OCI-LY1 (cell line): ENCODE measurements at regions not wholly inside any gene's neighbourhood (a gene's known extent, or its start where the extent isn't known, plus 50 kb on each side); places are given as distances from the start of the nearest gene placed in this dataset.

ENCODE experiments used
- H2AFZ ChIP-seq: fragments of 200-600 bp; sonication (generic), shearing (Covaris generic); 2 replicates; pipeline ENCODE4 v1.6.0; 2014; ENCODE audit warnings: antibody characterized with exemption, mild to moderate bottlenecking, low read length
- H3F3A ChIP-seq: fragments of 200-600 bp; sonication (generic), shearing (Covaris generic); 2 replicates; pipeline ENCODE4 v1.6.0; 2014; ENCODE audit warnings: mild to moderate bottlenecking, antibody characterized with exemption, low read length, moderate library complexity; ENCODE audit not compliant: insufficient read depth
- H3K27ac ChIP-seq: fragments of 200-600 bp; sonication (generic); 2 replicates; pipeline ENCODE4 v1.5.1; 2014; ENCODE audit warnings: low read length, mixed run types, mild to moderate bottlenecking, low read depth; ENCODE audit not compliant: poor library complexity, severe bottlenecking
- H3K27me3 ChIP-seq: fragments of 200-600 bp; sonication (generic); 2 replicates; pipeline ENCODE4 v1.6.0; 2014; ENCODE audit warnings: antibody characterized with exemption, mild to moderate bottlenecking, low read length, moderate library complexity; ENCODE audit not compliant: insufficient read depth
- H3K36me3 ChIP-seq: fragments of 200-600 bp; sonication (generic); 2 replicates; pipeline ENCODE4 v1.6.1; 2014; ENCODE audit warnings: mild to moderate bottlenecking, antibody characterized with exemption, low read length, moderate library complexity, mixed read lengths; ENCODE audit not compliant: insufficient read depth
- H3K4me1 ChIP-seq: fragments of 200-600 bp; sonication (generic); 2 replicates; pipeline ENCODE4 v1.5.1; 2014; ENCODE audit warnings: mild to moderate bottlenecking, low read length, moderate library complexity; ENCODE audit not compliant: insufficient read depth, severe bottlenecking
- H3K4me2 ChIP-seq: fragments of 200-600 bp; sonication (generic), shearing (Covaris generic); 2 replicates; pipeline ENCODE4 v1.6.1; 2014; ENCODE audit warnings: low read length
- H3K4me3 ChIP-seq: fragments of 200-600 bp; sonication (generic); 2 replicates; pipeline ENCODE4 v1.5.1; 2014; ENCODE audit warnings: low read length, low read depth, mild to moderate bottlenecking, mixed read lengths; ENCODE audit not compliant: poor library complexity, severe bottlenecking
- H3K79me2 ChIP-seq: fragments of 200-600 bp; shearing (Covaris generic); 2 replicates; pipeline ENCODE4 v1.6.1; 2016; ENCODE audit warnings: mixed run types, low read length, mixed read lengths; ENCODE audit not compliant: insufficient read depth
- H3K9ac ChIP-seq: fragments of 200-600 bp; sonication (generic), shearing (Covaris generic); 2 replicates; pipeline ENCODE4 v1.6.1; 2014; ENCODE audit warnings: mild to moderate bottlenecking, low read length, mixed read lengths
- H3K9me2 ChIP-seq: fragments of 200-600 bp; sonication (generic), shearing (Covaris generic); 2 replicates; pipeline ENCODE4 v1.6.1; 2014; ENCODE audit warnings: low read depth, mild to moderate bottlenecking, low read length, mixed read lengths
- H3K9me3 ChIP-seq: fragments of 200-600 bp; shearing (Covaris generic); 2 replicates; pipeline ENCODE4 v1.6.1; 2014; ENCODE audit warnings: low read length, mixed read lengths
- H4K20me1 ChIP-seq: fragments of 200-600 bp; sonication (generic), shearing (Covaris generic); 2 replicates; pipeline ENCODE4 v1.6.0; 2016; ENCODE audit warnings: mild to moderate bottlenecking, low read length; ENCODE audit not compliant: insufficient read depth
- EZH2 ChIP-seq: fragments of 200-600 bp; sonication (generic), shearing (Covaris generic); IDR thresholded peaks from 2 replicates; pipeline ENCODE4 v1.8.0; 2017; ENCODE audit warnings: borderline replicate concordance, mixed run types, mild to moderate bottlenecking, antibody characterized with exemption, low read length, moderate library complexity, mixed read lengths
- TF ChIP-seq, protein P1 (sequence below): fragments of 200-600 bp; sonication (generic), shearing (Covaris generic); IDR thresholded peaks from 2 replicates; pipeline ENCODE4 v1.5.1; 2017; ENCODE audit warnings: mild to moderate bottlenecking, antibody characterized with exemption, low read length, moderate library complexity, mixed read lengths

- Histone ChIP-seq H3K9me3 (no peaks in the 10 kb centered on the region), H3K27ac (no peak overlapping the region), H3K36me3 (no peaks in the 10 kb centered on the region), H3K79me2 (no peaks in the 10 kb centered on the region), H3K4me3 (no peak overlapping the region), H3K4me2 (no peak overlapping the region), H3K27me3 (no peaks in the 10 kb centered on the region), H3K4me1 (no peaks in the 10 kb centered on the region), H2AFZ (no peak overlapping the region), H3F3A (no peaks in the 10 kb centered on the region), H4K20me1 (no peaks in the 10 kb centered on the region), H3K9me2 (no peaks in the 10 kb centered on the region), H3K9ac (no peak overlapping the region)
- TF ChIP-seq, protein P1, sequence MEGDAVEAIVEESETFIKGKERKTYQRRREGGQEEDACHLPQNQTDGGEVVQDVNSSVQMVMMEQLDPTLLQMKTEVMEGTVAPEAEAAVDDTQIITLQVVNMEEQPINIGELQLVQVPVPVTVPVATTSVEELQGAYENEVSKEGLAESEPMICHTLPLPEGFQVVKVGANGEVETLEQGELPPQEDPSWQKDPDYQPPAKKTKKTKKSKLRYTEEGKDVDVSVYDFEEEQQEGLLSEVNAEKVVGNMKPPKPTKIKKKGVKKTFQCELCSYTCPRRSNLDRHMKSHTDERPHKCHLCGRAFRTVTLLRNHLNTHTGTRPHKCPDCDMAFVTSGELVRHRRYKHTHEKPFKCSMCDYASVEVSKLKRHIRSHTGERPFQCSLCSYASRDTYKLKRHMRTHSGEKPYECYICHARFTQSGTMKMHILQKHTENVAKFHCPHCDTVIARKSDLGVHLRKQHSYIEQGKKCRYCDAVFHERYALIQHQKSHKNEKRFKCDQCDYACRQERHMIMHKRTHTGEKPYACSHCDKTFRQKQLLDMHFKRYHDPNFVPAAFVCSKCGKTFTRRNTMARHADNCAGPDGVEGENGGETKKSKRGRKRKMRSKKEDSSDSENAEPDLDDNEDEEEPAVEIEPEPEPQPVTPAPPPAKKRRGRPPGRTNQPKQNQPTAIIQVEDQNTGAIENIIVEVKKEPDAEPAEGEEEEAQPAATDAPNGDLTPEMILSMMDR = no peak
- TF ChIP-seq EZH2 = no peak
Observed at GRCh38 chr6:82576284-82576683, 212.7 kb downstream of the TPBG start.

DNA sequence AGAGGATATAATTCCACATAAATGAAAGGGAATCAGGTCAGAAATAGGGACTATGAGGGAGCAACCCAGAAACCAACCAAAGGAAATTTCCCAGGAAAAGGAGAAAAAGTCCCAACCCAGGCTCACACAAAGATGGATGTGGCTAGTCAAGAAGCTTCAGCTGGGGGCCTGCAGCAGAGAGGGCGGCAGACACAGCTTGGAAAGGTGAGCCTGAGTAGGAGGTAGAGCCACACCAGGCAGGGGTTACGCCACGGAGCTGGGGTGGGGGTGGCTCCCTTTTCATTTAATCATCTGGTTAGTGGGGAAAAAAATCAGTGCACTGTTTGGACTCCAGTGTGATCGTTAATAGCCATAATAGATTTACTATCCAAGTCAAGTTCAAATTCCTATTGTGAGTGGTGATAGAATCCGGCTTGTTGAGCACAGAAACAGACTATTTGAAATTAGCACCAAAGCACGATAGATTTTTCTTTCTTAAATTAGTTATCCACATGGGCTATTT, 220.6 kb downstream of the TPBG start:
- Histone ChIP-seq H3K79me2 (no peaks in the 10 kb centered on the region), H3K9ac (no peak overlapping the region), H3K4me1 (no peaks in the 10 kb centered on the region), H3F3A (no peaks in the 10 kb centered on the region), H3K9me3 (no peaks in the 10 kb centered on the region), H3K4me3 (no peak overlapping the region), H4K20me1 (no peaks in the 10 kb centered on the region), H3K27ac (no peak overlapping the region), H3K27me3 (no peaks in the 10 kb centered on the region), H2AFZ (no peak overlapping the region), H3K36me3 (no peaks in the 10 kb centered on the region), H3K4me2 (no peak overlapping the region), H3K9me2 (no peaks in the 10 kb centered on the region)
- TF ChIP-seq EZH2 = no peak
- TF ChIP-seq, protein P1 = no peak

- TF ChIP-seq, protein P1 = no peak
- TF ChIP-seq EZH2 = no peak
- H3K27me3 ChIP-seq = no peaks in the 10 kb centered on the region
- no peak overlapping the region for H3K27ac ChIP-seq
- no peaks in the 10 kb centered on the region for H3K4me1 ChIP-seq
- H3K9me2 ChIP-seq = no peaks in the 10 kb centered on the region
- no peaks in the 10 kb centered on the region for H3F3A ChIP-seq
- H3K4me3 ChIP-seq = no peak overlapping the region
- no peaks in the 10 kb centered on the region for H3K9me3 ChIP-seq
- no peaks in the 10 kb centered on the region for H4K20me1 ChIP-seq
- H3K36me3 ChIP-seq = no peaks in the 10 kb centered on the region
- no peak overlapping the region for H3K4me2 ChIP-seq
- no peak overlapping the region for H2AFZ ChIP-seq
- H3K79me2 ChIP-seq = no peaks in the 10 kb centered on the region
- no peak overlapping the region for H3K9ac ChIP-seq
Observed at GRCh38 chr6:82584856-82585255, 221.2 kb downstream of the TPBG start.
